Suprapubic skin (tissue), 3 donors: ENCODE measurements at regions not wholly inside any gene's neighbourhood (a gene's known extent, or its start where the extent isn't known, plus 50 kb on each side); places are given as distances from the start of the nearest gene placed in this dataset.

Source experiments
- POLR2A ChIP-seq, 2 donors: fragments of 450-650 bp; IDR thresholded peaks; one replicate each; pipeline ENCODE4 v1.6.1; 2017; ENCODE audit warnings: antibody characterized with exemption in 2 of 2, mild to moderate bottlenecking in 2 of 2, moderate library complexity in 2 of 2
- TF ChIP-seq, protein P1 (sequence below), 2 donors: fragments of 200-600 bp in 1 of 2; fragments of 450-650 bp in 1 of 2; sonication (generic) in 1 of 2; IDR thresholded peaks; one replicate each; pipeline ENCODE4 v1.5.1; 2016 to 2019; ENCODE audit warnings: antibody characterized with exemption in 2 of 2, mild to moderate bottlenecking in 1 of 2, moderate library complexity in 1 of 2

GRCh38 chr12:23421556-23421955 is 527.9 kb downstream of the SOX5 start:
- TF ChIP-seq, protein P1, sequence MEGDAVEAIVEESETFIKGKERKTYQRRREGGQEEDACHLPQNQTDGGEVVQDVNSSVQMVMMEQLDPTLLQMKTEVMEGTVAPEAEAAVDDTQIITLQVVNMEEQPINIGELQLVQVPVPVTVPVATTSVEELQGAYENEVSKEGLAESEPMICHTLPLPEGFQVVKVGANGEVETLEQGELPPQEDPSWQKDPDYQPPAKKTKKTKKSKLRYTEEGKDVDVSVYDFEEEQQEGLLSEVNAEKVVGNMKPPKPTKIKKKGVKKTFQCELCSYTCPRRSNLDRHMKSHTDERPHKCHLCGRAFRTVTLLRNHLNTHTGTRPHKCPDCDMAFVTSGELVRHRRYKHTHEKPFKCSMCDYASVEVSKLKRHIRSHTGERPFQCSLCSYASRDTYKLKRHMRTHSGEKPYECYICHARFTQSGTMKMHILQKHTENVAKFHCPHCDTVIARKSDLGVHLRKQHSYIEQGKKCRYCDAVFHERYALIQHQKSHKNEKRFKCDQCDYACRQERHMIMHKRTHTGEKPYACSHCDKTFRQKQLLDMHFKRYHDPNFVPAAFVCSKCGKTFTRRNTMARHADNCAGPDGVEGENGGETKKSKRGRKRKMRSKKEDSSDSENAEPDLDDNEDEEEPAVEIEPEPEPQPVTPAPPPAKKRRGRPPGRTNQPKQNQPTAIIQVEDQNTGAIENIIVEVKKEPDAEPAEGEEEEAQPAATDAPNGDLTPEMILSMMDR (IDR thresholded peaks at IDR 0.05), result no peak
- TF ChIP-seq POLR2A (IDR thresholded peaks at IDR 0.05), result no peak
